Suprapubic skin (tissue), 4 donors: ENCODE measurements at regions not wholly inside any gene's neighbourhood (a gene's known extent, or its start where the extent isn't known, plus 50 kb on each side); places are given as distances from the start of the nearest gene placed in this dataset.
A peak's percentile ranks its signal among the peaks of the same experiment; 100 is the strongest.

Source experiments
- DNase-seq, 2 donors: peaks; one replicate each; pipeline ENCODE4 v3.0.0-alpha.2; 2019; ENCODE audit warnings: low spot score in 2 of 2
- H3K27ac ChIP-seq: fragments of 200-600 bp; sonication (generic); one replicate; pipeline ENCODE4 v1.5.1; 2019
- H3K27me3 ChIP-seq: fragments of 200-600 bp; sonication (generic); one replicate; pipeline ENCODE4 v1.5.1; 2019
- H3K36me3 ChIP-seq: fragments of 200-600 bp; sonication (generic); one replicate; pipeline ENCODE4 v1.5.1; 2019
- H3K4me1 ChIP-seq: fragments of 200-600 bp; sonication (generic); one replicate; pipeline ENCODE4 v1.5.1; 2019
- H3K4me3 ChIP-seq: fragments of 200-600 bp; sonication (generic); one replicate; pipeline ENCODE4 v1.5.1; 2019; ENCODE audit warnings: mild to moderate bottlenecking
- H3K9me3 ChIP-seq: fragments of 200-600 bp; sonication (generic); one replicate; pipeline ENCODE4 v1.5.1; 2019
- EP300 ChIP-seq: sonication (generic); formaldehyde crosslinking; IDR thresholded peaks from one replicate; pipeline ENCODE4 v1.6.1; 2017; ENCODE audit warnings: antibody characterized with exemption
- POLR2A ChIP-seq, 2 donors: fragments of 450-650 bp; IDR thresholded peaks; one replicate each; pipeline ENCODE4 v1.6.1; 2017; ENCODE audit warnings: antibody characterized with exemption in 2 of 2, mild to moderate bottlenecking in 2 of 2, moderate library complexity in 2 of 2
- POLR2AphosphoS5 ChIP-seq, 3 donors: sonication (generic); formaldehyde crosslinking; IDR thresholded peaks; one replicate each; pipeline ENCODE4 v1.6.1; 2017; ENCODE audit warnings: antibody characterized with exemption in 3 of 3
- WGBS: methylation state at CpG from one replicate; pipeline ENCODE4 v1.1.5; 2018; 5-methylcytosine and 5-hydroxymethylcytosine counted together
- TF ChIP-seq, protein P1 (sequence below), 2 donors: fragments of 200-600 bp in 1 of 2; fragments of 450-650 bp in 1 of 2; sonication (generic) in 1 of 2; IDR thresholded peaks; one replicate each; pipeline ENCODE4 v1.5.1; 2016 to 2019; ENCODE audit warnings: antibody characterized with exemption in 2 of 2, mild to moderate bottlenecking in 1 of 2, moderate library complexity in 1 of 2

DNA sequence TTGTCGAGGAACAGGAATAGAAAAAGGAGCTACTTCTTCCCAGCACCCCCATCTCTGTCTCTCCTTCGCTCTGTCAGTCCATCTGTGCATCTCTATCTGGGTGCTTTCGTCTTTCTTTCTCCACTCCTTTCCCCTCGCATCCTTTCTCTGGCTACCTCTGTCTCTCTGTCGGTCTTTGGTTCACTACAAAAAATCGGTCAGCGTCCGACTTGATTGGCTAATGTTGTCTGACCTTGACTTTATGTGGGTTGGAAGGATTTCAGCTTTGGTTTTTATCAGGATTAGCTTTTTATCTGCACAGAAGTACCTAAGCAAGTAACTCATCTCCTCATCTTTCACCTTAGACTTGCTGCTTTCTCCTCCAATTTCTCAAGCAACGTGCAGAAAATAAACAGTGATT is 575.2 kb upstream of the ZNF462 start:
- Histone ChIP-seq H3K36me3 (no peaks in the 10 kb centered on the region), H3K4me1 (peaks cover 7% of the 10 kb centered on the region), H3K27ac (no peak overlapping the region), H3K27me3 (no peaks in the 10 kb centered on the region), H3K4me3 (peak overlapping the region; percentile 43), H3K9me3 (no peaks in the 10 kb centered on the region)
- TF ChIP-seq EP300 (no peak), POLR2A (IDR thresholded peaks at IDR 0.05) (no peak), POLR2AphosphoS5 (IDR thresholded peaks at IDR 0.05) (no peak)
- TF ChIP-seq, protein P1, sequence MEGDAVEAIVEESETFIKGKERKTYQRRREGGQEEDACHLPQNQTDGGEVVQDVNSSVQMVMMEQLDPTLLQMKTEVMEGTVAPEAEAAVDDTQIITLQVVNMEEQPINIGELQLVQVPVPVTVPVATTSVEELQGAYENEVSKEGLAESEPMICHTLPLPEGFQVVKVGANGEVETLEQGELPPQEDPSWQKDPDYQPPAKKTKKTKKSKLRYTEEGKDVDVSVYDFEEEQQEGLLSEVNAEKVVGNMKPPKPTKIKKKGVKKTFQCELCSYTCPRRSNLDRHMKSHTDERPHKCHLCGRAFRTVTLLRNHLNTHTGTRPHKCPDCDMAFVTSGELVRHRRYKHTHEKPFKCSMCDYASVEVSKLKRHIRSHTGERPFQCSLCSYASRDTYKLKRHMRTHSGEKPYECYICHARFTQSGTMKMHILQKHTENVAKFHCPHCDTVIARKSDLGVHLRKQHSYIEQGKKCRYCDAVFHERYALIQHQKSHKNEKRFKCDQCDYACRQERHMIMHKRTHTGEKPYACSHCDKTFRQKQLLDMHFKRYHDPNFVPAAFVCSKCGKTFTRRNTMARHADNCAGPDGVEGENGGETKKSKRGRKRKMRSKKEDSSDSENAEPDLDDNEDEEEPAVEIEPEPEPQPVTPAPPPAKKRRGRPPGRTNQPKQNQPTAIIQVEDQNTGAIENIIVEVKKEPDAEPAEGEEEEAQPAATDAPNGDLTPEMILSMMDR (IDR thresholded peaks at IDR 0.05): no peak
- DNase-seq: no peak
- WGBS: 66% methylated on average over 9 of the region's 9 CpGs

DNA sequence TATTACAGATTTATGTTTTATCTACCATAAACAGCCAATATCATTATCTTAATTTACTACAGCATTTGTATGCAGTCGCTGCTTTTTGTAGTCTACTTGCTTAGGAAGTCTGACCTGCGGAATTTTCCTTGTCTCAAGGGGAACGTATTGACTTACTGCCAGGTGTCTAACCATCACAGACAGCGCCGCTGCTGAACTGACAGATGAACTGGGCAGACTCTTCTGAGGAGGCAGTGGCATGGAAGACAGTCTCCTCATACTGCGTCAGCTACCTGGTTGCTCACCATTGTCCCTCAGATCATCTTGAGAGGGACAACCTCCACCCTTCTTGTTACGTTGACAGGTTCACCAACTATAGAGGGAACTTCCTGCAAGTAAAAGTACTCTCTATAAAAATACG is 574.3 kb upstream of the ZNF462 start:
- Histone ChIP-seq H3K9me3 (no peaks in the 10 kb centered on the region), H3K4me1 (peaks cover 7% of the 10 kb centered on the region), H3K4me3 (no peak overlapping the region), H3K27ac (no peak overlapping the region), H3K27me3 (no peaks in the 10 kb centered on the region), H3K36me3 (no peaks in the 10 kb centered on the region)
- 86% methylated on average over 8 of the region's 8 CpGs for WGBS
- TF ChIP-seq POLR2AphosphoS5 (IDR thresholded peaks at IDR 0.05) (no peak), POLR2A (IDR thresholded peaks at IDR 0.05) (no peak), EP300 (no peak)
- TF ChIP-seq, protein P1 (IDR thresholded peaks at IDR 0.05): no peak
- DNase-seq: no peak

DNA sequence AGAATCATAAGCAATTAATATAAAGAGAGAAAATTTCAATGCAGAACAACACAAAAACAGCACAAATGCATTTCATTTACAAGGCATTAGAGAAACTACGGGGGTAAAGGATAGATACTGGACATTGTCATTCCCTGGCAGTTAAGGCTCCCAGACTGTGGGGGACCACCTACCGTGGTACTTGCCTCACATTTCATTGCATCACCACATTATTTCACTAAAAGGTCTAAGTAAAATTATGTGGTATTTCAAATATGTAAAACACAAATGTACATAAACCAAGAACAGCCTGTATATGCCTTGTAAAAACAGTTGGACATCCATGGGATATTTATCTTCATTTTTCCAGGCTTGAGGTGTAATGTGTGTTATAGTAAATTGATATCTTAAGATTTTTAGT is 571.2 kb upstream of the ZNF462 start:
- Histone ChIP-seq H3K27me3 (no peaks in the 10 kb centered on the region), H3K9me3 (no peaks in the 10 kb centered on the region), H3K4me3 (no peak overlapping the region), H3K36me3 (no peaks in the 10 kb centered on the region), H3K4me1 (peaks cover 7% of the 10 kb centered on the region), H3K27ac (no peak overlapping the region)
- TF ChIP-seq POLR2A (IDR thresholded peaks at IDR 0.05) (no peak), POLR2AphosphoS5 (IDR thresholded peaks at IDR 0.05) (no peak)
- TF ChIP-seq, protein P1 (IDR thresholded peaks at IDR 0.05): no peak
- WGBS: 71% methylated on average over 2 of the region's 2 CpGs
- no peak for DNase-seq

DNA sequence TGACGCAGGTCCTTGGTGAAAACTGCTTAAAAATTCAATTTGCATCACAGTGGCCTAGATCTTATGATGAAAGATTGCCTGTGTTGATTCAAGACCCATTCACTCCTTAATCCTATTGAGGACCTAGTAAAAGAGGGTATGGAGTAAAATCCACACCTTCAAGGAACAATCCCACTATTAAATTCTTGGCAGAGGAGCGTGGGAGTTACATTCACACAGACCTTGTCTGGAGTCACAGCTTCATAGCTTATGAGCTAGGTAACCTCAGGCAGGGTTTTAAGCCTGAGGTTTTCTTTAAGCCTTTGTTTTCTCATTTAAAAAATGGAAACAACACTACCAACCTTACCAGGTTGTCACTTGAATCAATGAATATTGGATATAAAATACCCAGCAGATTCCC is 566.5 kb upstream of the ZNF462 start:
- Histone ChIP-seq H3K36me3 (no peaks in the 10 kb centered on the region), H3K4me1 (no peaks in the 10 kb centered on the region), H3K27me3 (no peaks in the 10 kb centered on the region), H3K27ac (no peak overlapping the region), H3K4me3 (no peak overlapping the region), H3K9me3 (no peaks in the 10 kb centered on the region)
- TF ChIP-seq, protein P1 (IDR thresholded peaks at IDR 0.05): no peak
- TF ChIP-seq POLR2A (IDR thresholded peaks at IDR 0.05) (no peak), EP300 (no peak), POLR2AphosphoS5 (IDR thresholded peaks at IDR 0.05) (no peak)
- no peak for DNase-seq
- WGBS: 98% methylated on average over 2 of the region's 2 CpGs

DNA sequence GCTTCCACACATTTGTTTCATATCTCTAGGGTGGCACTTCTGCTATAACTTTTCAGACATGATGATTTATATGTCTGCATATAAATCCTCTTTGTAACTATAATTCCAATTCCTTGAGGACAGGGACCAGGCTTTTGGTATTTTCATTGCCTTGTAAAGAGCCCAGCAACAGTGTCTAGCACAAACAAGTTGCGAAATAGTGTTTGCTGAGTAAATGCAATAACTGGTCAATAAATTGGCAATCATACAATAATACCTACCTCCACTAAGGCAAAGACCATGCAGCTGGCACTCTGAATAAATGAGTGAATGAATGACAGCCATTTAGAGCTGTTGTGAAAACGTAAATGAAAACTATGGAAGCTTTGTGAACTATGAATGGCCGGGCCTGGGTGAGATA is 564.0 kb upstream of the ZNF462 start:
- 91% methylated on average over 3 of the region's 3 CpGs for WGBS
- H3K4me1 ChIP-seq: no peaks in the 10 kb centered on the region
- no peak overlapping the region for H3K4me3 ChIP-seq
- H3K9me3 ChIP-seq: no peaks in the 10 kb centered on the region
- no peak overlapping the region for H3K27ac ChIP-seq
- H3K36me3 ChIP-seq: no peaks in the 10 kb centered on the region
- no peak for TF ChIP-seq POLR2AphosphoS5 (IDR thresholded peaks at IDR 0.05)
- TF ChIP-seq EP300: no peak
- TF ChIP-seq POLR2A (IDR thresholded peaks at IDR 0.05): no peak
- TF ChIP-seq, protein P1 (IDR thresholded peaks at IDR 0.05): no peak
- no peaks in the 10 kb centered on the region for H3K27me3 ChIP-seq
- DNase-seq: no peak
